ENCODE measurements at regions not wholly inside any gene's neighbourhood (a gene's known extent, or its start where the extent isn't known, plus 50 kb on each side); places are given as distances from the start of the nearest gene placed in this dataset.
"Not testable (repeated sequence)": the region's sequence is repeated elsewhere in the genome, so short reads cannot be mapped to it uniquely, and the experiment has no call there.

GRCh38 chr1:121604843-121605444, 420.2 kb downstream of the SRGAP2C start:
- not testable (repeated sequence) for H3K4me1 ChIP-seq (ENCODE audit: control insufficient read depth in 2 of 2, insufficient read depth in 1 of 2, low read depth in 1 of 2, low read length in 2 of 2)

GRCh38 chr1:121607499-121607898, 422.7 kb downstream of the SRGAP2C start:
- not testable (repeated sequence) for H3K4ac ChIP-seq (ENCODE audit: low read length); H3K4me1 ChIP-seq (ENCODE audit: control insufficient read depth in 2 of 2, insufficient read depth in 1 of 2, low read depth in 1 of 2, low read length in 2 of 2); H2AFZ ChIP-seq (ENCODE audit: low read length); H3K4me2 ChIP-seq (ENCODE audit: insufficient read depth, low read length, poor library complexity, severe bottlenecking); H3K27me3 ChIP-seq (ENCODE audit: control insufficient read depth in 3 of 3, insufficient read depth in 3 of 3, low read depth in 1 of 3, low read length in 3 of 3); H3K9ac ChIP-seq (ENCODE audit: low read depth, low read length, poor library complexity); H2BK15ac ChIP-seq (ENCODE audit: low read length); H3K18ac ChIP-seq (ENCODE audit: low read length); H4K8ac ChIP-seq (ENCODE audit: low read depth, low read length); DNase-seq (ENCODE audit: low spot score); H2BK120ac ChIP-seq (ENCODE audit: low read depth, low read length); H3K79me1 ChIP-seq (ENCODE audit: low read depth, low read length); H4K91ac ChIP-seq (ENCODE audit: low read depth, low read length, poor library complexity); H3K9me3 ChIP-seq (replicated peaks in 1 of 2; ENCODE audit: control insufficient read depth in 2 of 2, insufficient read depth in 1 of 2, low read depth in 1 of 2, low read length in 2 of 2); H2BK5ac ChIP-seq (ENCODE audit: low read length); H2BK12ac ChIP-seq (ENCODE audit: low read length); H3K27ac ChIP-seq (replicated peaks; ENCODE audit: low read length); H2AK5ac ChIP-seq (ENCODE audit: low read depth, low read length); H3K14ac ChIP-seq (ENCODE audit: low read length); H3K36me3 ChIP-seq (replicated peaks in 1 of 2; ENCODE audit: control insufficient read depth in 2 of 2, insufficient read depth in 2 of 2, low read length in 2 of 2); H3K23ac ChIP-seq (ENCODE audit: low read depth, low read length, poor library complexity); H3K4me3 ChIP-seq (ENCODE audit: low read length in 2 of 2)
- WGBS, 2 donors (ENCODE audit: extremely low coverage in 2 of 2, insufficient read length in 2 of 2, insufficient replicate concordance in 1 of 2), result no CpG with 5 or more reads among the region's 2 CpGs

More at GRCh38 chr1:121604843-121605444, 420.2 kb downstream of the SRGAP2C start:
- not testable (repeated sequence) for H3K18ac ChIP-seq (ENCODE audit: low read length); H3K4me2 ChIP-seq (ENCODE audit: insufficient read depth, low read length, poor library complexity, severe bottlenecking); H2AFZ ChIP-seq (ENCODE audit: low read length); H2BK5ac ChIP-seq (ENCODE audit: low read length); H3K23ac ChIP-seq (ENCODE audit: low read depth, low read length, poor library complexity); DNase-seq (ENCODE audit: low spot score); H3K14ac ChIP-seq (ENCODE audit: low read length); H4K8ac ChIP-seq (ENCODE audit: low read depth, low read length); H2AK5ac ChIP-seq (ENCODE audit: low read depth, low read length); H3K79me1 ChIP-seq (ENCODE audit: low read depth, low read length); H2BK15ac ChIP-seq (ENCODE audit: low read length); H3K9me3 ChIP-seq (replicated peaks in 1 of 2; ENCODE audit: control insufficient read depth in 2 of 2, insufficient read depth in 1 of 2, low read depth in 1 of 2, low read length in 2 of 2); H4K91ac ChIP-seq (ENCODE audit: low read depth, low read length, poor library complexity); H3K27me3 ChIP-seq (ENCODE audit: control insufficient read depth in 3 of 3, insufficient read depth in 3 of 3, low read depth in 1 of 3, low read length in 3 of 3); H2BK120ac ChIP-seq (ENCODE audit: low read depth, low read length); H3K4me3 ChIP-seq (ENCODE audit: low read length in 2 of 2); H3K27ac ChIP-seq (replicated peaks; ENCODE audit: low read length); H2BK12ac ChIP-seq (ENCODE audit: low read length); H3K9ac ChIP-seq (ENCODE audit: low read depth, low read length, poor library complexity); H3K4ac ChIP-seq (ENCODE audit: low read length); H3K36me3 ChIP-seq (replicated peaks in 1 of 2; ENCODE audit: control insufficient read depth in 2 of 2, insufficient read depth in 2 of 2, low read length in 2 of 2)
- WGBS, 2 donors (ENCODE audit: extremely low coverage in 2 of 2, insufficient read length in 2 of 2, insufficient replicate concordance in 1 of 2), result no CpG with 5 or more reads among the region's 3 CpGs
